KG1 (cell line): ENCODE measurements at regions not wholly inside any gene's neighbourhood (a gene's known extent, or its start where the extent isn't known, plus 50 kb on each side); places are given as distances from the start of the nearest gene placed in this dataset.

Experiments used
- DNase-seq: peaks from one replicate; lab custom pipeline; 2025; lab: John Stamatoyannopoulos, UW

DNA sequence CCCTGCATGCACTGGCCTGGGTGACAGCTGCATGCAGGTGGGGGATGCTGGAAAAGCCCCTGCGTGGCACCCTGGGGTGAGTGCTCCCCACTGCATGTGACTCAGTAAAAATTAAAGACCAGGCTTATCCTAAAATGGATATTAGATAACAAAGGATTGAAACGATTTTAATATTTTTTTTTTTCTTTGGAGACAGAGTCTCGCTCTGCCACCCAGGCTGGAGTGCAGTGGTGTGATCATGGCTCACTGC, 334.9 kb downstream of the C16orf95 start:
- no peak for DNase-seq

DNA sequence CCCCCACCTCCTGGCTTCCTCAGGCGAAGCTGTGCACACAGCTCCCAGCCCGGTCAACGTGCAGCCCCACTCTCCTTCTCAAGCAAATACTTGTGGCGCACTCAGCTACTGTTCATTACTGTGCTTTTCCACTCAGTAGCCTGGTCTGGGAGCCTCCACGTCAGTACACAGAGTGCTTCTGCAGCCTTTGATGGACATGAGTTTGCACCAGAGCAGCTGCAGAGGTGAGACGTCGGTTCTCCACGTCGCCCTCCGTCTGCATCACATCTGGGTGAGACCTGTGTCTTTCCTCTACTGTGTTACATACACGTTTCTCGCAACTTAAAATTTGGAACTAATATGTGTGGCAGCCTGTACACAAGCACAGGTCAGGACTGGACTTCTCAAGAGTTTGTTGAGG, 334.3 kb downstream of the C16orf95 start:
- DNase-seq: no peak

DNA sequence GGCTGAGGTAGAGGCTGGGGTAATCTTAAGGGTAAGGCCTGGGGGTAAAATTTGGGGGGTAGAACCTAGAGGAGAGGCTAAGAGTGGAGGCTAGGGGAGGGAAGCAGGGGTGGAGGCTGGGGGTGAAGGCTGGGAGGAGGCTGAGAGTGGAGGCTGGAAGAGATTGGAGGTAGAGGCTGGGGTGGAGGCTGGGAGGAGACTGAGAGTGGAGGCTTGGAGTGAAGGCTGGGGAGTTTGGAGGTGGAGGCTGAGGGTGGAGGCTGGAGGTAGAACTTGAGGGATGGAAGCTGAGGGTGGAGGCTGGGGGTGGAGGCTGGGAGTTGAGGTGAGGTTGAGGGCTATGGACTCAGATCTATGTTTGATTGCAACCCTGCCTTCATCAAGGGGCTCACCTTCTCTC, 333.6 kb downstream of the C16orf95 start:
- DNase-seq: no peak

DNA sequence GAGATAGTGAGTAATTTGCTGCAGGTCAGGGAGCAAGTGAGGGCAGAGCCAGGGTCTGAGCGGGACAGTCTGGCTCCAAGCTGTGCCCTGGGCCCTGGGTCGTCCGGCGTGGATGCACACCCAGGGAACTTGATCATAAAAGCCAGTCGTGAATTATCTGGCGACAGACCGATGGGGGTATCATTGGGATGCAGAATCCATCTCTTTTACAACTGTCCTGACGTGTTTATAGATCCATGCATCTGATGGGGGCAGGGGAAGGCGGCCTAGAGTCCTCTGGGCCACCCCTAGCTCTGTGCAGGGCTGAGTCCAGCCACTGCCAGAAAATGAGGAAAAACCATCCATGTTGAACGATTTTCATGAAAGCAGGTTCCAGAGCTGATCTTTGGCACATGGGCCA, 332.8 kb downstream of the C16orf95 start:
- no peak for DNase-seq

DNA sequence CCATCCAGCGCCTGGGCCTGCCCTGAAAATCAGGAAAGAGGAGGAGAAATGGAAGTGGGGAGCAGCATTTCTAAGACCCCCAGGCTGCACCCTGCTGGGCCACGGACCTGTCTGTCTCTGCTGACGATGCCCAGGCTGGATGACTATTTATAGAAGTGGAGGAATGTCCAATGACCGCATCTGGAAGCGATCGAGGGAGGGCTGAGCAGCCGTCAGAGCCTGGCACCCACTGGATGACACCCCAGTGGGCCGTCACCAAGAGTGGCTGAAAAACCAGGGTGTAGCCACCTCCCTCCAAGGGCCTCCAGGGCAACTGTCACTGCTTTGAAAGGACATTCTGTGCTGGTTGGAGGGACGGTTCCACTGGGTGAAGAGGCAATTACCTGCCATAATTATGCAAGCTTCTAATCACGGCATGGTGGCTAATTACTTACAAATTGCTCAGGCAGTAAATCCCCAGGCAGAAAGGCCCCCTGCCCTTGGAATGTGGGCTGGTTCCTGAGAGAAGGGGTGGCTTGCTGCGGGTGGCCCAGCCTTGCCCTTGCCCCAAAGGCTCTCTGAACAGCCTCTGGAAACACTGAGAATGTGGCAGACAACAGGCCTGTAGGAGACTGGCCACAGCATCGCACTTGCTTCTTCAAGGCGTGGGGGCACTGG, 332.1 kb downstream of the C16orf95 start:
- no peak for DNase-seq

DNA sequence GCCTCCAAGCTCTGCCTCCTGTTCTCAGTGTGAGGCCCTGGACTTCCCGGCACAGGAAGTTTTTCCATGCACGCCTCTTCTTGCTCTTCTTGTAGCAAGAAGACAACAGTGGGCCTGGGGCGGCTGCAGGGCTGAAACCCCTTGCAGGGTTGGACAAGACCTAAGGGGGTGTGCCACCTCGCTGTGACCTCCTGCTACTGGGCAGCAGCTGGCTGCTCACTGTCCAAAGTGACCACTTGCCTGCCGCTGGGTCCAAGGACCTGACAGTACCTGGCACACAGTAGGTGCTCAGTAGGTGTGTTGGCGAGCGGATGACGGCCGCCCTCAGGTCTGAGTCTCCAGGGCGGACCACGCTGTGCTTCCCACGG, 331.6 kb downstream of the C16orf95 start:
- no peak for DNase-seq

DNA sequence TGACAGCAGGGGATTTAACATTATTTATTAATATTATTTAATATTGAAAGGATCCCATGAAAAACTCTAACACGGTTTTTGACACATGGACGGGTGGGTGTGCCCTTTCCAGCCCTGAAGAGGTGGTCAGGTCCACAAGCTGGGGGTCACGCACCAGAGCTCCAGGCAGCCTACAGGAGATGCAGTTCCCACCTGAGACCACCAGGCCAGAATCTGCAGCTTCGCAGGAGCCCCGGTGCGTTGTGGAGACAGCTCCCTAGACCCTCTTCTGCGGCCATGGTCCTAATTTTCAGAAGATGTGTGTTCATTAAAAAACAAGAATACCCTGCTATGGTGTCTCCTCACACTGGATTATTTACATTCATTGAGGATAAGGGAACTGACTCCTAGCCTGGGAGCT, 331.1 kb downstream of the C16orf95 start:
- no peak for DNase-seq

DNA sequence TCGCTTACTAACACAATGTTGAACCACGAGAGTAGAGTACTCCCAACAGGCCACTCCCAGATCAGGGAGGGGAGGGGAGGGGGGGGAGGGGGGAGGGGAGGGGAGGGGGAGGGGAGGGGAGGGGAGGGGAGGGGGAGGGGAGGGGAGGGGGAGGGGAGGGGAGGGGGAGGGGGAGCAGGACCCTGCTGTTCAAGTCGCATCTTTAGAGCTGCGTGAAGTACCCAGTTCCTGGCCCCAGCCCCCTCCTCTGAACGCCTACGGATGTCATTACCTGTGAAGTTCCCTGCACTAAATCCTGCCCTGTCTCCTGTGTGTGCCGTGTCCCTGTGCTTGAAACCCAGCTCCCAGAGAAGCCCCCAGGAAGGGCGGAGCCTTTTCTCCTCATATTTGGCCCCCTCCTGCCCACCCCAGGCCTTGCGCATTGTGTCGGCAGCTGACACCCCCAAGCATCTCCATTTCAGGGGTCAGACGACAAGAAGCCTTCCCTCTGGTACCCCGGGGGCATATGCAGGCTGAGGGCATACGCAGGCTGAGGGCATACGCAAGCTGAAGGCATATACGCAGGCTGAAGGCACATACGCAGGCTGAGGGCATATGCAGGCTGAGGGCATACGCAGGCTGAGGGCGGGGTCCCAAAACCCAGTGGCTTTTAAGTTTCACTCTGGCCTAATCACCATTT, 330.2 kb downstream of the C16orf95 start:
- no peak for DNase-seq

DNA sequence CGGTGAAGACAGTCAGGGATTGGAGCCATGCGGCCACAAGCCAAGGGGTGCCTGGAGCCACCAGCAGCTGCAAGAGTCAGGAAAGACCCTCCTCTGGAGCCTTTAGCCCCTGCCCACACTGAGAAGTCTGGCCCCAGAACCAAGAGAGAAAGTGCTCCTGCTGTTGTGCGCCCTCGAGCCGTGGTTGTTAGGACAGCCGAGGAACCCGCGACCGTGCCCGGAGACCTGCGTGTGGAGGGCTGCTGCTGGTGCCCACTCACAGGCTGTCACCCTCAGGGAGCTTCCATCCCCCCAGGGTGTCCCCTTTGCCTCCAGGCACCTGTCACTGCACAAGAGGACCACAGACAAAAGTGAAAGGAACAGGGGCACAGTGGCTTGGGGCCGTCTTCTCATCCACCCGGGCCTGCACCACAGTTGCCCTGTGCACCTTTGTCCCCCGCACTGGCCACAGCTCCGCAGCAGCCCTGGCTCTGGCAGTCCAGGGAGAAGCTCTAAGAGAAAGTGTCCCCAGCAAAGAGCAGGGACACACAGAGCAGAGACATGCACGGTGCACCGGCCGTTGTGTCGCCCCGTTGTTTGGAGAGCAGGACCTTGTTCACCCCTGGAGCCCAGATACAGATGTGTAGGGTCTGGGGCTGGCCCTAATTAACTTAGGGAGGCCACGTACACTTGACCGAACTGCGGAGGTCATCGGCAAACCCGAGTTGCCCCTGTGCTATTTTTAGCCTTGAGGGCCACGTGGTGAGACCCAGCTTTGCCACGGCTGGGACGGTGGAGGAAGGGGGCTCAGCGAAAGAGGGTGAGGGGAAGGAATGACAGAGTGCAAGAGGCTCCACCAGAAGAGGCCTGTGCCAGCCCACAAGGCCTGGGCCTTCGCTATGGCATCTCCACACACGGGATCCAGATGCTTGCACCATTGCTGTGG, 329.2 kb downstream of the C16orf95 start:
- no peak for DNase-seq

DNA sequence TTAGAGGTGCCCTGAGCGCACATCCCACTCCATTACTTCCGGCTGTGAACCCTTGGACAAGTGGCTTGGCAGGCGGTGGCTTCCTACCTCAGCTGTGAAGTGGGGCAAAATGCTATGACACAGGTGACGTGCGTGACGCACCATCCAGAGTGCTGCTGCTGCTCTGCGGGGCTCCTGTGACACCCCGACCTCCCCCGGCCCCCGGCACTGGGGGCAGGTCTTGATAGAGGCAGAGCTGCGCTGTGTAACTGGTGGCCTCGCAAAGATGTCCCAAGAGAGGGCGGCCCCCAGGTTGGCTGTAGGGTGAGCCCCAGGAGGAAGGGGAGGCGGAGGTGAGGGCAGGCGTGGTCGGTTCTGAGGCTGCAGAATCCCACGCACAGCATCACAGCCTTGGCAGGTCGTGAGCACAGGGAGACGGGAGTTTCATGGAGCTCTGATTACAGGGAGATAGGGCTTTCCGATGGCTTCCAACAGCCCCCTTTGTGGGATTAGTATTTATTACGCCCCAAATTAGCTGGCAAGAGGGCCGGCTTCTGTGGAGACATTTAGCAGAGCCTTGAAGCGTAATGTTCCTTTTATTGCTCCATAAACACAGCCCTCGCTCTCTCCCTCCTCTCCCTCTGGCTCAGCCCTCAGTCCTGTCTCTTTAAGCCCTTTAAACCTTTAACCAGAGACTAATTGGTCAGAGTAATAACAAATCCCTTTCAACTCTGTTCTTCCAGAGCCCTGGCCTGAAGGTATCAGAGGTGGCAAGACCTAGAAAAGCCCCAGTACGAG, 328.1 kb downstream of the C16orf95 start:
- no peak for DNase-seq

DNA sequence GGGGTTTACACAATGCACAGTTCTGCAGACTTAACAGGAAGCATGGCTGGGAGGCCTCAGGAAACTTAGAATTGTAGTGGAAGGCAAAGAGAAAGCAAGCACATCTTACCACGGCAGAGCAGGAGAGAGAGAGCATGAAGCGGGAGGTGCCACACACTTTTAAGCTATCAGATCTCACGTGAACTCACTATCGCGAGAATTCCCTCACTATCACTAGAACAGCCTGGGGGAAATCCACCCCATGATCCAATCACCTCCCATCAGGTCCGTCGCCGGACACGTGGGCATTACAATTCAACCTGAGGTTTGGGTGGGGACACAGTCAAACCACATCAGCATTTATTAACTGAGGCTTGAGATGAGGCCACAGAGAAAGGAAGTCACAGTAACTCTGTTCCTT, 326.7 kb downstream of the C16orf95 start:
- DNase-seq: no peak

DNA sequence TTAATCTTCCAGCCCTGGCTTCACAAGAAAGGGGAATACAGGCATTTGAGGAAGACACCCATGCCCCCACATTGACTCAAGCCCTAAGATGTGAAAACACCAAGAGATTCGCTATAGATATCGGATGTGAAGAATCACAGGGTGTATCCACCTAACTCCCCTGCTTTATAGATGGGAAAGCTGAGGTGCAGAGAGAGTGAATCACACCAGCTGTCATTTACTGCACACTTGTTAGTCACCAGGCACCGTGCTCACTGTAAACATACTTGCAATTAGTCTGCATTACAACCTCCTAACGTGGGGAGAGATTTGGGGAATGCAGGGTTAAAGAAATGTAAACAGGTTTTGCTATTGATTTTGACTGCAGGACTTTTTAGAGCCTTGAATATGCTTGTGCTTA, 325.5 kb downstream of the C16orf95 start:
- no peak for DNase-seq

DNA sequence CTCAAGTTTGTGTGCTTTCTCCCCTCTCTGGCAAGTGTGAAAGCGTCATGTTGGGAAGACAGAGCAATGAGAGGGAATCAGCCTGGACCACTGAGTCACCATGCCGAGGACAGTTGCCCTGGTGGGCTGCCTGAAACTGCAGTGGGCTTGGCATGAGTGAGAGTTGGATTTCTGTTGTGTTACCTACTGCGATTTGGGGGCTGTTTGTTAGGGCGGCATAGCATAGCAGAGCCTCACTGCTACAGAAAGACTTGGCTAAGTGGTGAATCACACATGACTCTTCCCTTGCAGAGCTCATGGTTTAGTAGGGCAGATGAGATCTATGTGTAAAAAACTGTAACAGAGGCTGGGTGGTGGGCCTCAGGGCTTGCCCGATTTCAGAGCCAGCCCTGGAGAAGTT, 324.6 kb downstream of the C16orf95 start:
- no peak for DNase-seq

DNA sequence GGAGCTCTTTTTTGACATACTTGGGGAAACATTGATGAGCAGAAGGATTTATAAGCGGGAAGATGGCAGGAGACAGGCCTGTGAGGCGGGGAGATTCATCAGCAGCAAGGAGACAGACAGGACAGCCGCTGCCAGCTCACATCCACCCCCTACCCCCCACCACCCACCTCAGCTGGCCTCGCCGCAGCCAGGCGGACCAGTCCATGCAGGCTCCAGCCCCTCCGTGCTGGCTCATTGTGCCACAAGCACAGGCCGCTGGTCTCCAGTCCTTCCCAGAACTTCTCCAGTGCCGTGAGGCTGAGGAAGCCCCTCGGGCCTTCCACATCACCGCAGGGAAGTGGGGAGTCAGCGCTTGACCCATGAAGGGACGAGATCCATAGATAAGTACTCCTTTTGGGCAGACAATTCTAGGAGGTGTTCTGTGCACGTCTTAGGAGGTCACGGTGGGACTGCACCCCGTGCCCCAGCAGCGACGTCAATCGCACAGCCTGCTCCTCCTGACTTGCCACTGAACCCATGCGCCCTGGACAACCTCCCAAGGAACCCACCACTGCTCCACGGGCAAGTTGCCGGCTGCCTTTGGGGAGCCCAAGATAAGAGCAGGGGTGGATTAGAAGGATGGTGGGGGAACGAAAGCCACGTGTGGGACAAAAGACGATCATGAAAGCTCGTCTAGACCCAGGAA, 323.6 kb downstream of the C16orf95 start:
- no peak for DNase-seq

DNA sequence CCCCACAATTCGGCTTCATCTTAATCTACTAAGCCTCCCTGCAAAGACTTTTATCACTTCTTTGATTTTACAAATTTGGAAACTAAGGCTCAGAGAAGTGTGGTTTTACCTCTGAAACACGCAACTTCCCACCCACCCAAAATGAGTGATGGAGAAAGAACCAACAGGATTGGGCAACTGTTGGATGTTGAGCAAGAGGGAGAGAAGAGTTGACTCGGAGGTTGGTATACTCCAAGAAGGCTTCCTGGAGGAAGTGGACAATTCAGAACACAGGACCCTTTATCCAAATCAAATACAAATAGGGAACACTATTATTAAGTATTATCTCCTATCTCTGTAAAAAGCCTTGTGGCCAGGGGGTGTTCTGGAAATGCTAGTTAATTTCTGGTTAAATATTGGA, 323.0 kb downstream of the C16orf95 start:
- DNase-seq: no peak

DNA sequence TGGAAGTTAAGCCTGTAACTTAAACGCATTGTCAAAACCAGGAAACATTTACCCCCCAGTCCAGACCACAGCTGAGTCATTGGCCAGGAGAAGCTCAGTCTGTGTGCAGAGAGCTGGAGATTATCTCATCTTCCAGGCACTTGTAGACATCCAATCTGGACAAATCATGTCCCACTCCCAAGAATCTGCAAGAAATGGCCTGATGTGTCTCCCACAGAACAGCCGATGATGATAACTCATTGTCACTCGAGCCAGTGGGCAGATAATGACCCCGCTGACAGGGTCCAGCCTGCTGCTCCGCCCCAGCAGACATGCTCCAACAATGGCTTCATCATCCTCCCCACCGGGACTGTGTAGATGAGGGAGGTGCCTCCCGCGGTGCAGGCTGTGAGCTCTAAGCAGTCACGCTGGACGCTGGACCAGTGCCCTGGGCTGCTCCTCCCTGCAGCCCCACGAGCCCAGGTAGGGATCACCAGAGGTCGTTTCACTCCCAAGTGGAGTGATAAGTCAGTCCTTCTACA, 322.5 kb downstream of the C16orf95 start:
- no peak for DNase-seq

DNA sequence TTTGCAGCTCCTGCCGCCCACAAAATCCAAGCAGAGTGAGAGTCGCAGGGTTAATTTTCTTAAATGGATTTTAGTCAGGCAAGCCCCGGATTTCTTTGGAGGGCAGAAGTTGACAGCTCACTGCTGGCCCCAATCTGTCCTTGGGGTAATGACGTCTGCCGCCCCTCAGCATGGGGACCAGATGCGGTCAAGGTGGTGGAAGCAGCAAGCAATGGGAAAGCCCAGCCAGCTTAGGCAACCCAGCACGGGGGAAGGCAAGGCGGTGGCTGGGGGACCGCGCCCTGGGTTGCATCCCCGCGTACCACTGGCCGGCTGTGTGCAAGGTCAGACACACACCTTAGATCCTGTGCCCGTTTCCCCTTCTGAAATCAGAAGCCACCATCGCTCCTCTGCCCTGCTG, 321.7 kb downstream of the C16orf95 start:
- no peak for DNase-seq

DNA sequence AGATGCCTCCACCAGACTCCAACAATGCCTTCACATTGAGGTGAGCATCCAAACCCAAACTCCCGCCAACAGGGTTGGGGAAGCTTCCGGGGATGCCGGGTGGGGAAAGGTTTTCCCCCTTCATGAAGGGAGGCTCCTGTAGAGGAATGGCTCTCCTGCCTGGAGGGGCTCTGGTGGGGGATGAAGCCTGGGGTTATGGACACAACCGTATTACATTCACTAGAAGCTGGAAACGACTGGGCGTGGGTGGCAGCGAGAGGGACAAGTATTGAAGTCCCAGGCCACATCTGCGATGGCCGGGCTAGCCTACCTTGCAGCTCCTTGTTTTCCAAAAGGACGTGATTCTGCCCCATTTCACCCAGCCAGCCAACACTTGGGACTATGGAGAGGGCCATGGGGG, 321.1 kb downstream of the C16orf95 start:
- no peak for DNase-seq

DNA sequence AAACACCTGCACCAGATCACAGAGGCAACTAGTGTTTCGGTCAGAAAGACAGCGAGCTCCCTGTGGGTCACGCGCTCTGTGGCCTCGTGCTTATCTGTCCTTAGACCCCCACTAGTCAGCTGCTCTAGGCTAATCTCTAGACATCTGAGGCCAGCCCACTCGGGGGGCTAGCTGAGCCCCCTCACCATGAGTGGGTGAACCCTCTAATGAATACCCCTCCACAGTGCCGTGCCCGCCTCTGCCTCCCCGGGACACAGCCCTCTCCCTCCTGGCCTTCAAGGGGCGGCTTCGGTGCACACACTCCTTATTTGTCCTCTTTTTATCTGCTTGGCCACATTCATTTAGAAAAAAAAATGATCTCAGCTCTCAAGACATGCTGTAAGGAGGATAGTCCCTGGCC, 320.1 kb downstream of the C16orf95 start:
- no peak for DNase-seq

DNA sequence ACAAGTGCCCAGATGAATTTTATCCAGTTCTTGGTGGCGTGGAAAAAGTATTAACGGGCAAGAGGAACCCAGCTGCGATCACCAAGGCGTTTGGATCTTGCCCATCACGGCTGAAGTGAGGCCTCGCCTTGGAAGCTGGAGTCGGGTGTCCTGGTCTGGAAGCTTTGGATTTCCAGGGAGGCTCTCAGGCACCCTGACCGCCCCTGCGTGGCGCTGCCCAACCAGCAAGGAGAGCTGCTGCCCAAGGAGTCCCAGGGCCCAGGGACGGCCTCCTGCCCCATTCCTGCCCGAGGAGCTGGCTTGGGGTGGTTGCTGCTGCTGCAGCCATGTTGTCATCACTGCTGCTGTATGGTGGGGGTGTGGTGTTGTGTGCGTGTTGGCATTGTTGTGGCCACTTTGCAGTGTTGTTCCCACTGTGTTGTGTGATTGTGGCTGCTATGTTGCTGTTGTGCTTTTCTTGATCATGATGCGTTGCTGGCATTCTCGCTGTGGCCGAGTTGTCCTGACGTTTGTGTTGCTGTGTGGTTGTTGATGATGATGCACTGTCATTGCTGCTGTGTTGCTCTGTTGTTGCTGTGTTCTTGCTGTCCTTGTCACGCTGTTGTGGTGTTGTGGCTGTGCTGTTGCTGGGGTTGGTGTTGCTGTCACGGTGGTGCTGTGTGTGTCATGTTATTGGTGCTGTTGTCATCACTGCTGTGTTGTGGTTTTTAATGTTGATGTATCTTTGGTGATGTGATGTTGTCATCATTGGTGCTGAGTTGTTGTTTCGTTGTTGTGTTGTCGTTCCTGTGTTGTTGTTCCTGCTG, 318.8 kb downstream of the C16orf95 start:
- no peak for DNase-seq

DNA sequence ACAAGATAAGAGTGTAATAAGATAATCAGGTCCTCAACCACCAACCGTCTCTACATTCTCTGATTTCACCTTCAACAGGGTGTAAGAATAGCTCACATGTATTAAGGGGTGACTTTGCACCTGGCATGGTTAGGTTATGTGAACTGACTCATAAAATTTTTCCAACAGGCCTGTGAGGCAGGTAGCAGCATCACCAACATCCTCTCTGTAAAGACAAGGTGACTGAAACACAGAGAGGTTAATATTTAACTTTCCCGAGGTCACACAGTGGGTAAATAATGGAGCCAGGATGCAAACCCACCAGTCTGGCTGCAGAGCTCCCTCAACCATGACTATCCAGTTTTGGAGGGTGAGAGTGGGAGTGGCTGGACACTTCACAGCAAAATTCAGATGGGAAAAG, 317.2 kb downstream of the C16orf95 start:
- no peak for DNase-seq
